ENCODE measurements at regions not wholly inside any gene's neighbourhood (a gene's known extent, or its start where the extent isn't known, plus 50 kb on each side); places are given as distances from the start of the nearest gene placed in this dataset.
A peak's percentile ranks its signal among the peaks of the same experiment; 100 is the strongest.

DNA sequence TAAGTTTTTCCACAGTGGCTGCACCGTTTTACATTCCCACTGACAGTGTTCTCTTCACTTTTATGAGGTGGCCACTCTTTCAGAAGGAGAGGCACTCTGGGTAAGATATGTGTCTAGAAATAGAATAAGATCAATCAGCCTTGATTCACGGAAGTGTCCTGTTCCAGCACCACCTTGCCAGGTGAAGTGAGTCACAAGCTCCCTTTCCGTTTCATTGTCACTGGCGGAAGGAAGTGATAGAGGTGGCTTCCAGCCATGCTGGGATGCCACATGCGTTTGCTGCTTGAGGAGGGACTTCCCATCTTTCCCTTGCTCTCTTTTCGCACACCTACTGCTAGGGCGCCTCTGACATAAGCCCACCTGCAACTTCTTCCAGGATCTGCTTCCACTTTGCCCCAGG lies 217.1 kb downstream of the PIK3R1 start:
- DNase-seq: no peak

- peak; percentile 48 to 59 for DNase-seq
Observed at GRCh38 chr5:68433526-68433922, 218.0 kb downstream of the PIK3R1 start.

DNA sequence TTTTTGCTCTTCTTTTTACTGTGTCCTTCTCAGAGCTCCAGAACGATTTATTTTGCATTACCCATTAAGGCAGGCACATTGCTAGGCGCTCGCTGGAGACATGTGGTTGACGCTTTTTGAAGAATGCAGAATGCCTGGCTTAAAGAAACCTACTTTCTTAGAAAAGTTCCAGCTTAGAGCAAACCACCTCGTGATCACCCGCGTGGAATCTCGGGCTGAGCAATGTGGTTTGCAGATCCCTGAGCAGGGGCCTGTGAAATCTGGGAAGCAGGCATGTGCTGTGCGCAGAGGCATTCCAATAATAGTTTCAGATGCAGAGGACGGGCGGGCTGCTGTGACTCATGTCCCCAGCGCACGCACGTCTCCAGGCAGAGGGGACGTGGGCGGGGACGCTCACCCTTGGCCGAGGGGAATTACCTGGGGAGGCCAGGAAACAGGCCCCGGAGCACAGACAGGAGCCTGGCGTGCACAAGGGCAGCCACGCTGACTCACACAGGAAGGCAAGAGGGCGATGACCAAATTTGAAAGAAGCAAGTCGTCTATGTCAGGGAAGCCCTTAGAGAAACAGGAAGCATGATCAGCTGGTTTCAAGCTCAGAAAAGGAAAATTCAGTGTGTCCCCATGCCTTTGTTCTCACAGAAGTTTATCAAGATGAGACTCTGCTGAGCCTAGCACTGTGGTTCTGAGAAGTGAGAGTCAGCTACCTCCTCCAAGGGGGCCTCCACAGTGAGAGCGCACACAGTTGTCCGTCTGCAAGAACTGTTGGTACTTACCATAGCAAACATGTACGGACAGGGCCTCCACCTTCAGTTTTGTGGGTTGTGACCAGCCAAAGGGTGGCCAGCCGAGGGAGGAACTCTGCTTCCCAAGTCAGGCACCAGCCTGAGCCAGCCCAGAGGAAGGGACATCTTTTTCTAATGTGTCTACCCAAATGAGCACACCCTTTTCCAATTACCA lies 218.6 kb downstream of the PIK3R1 start:
- peak; percentile 94 to 99 for DNase-seq

GRCh38 chr5:68435611-68436010 lies 220.1 kb downstream of the PIK3R1 start:
- DNase-seq: peak; percentile 66 to 80

DNA sequence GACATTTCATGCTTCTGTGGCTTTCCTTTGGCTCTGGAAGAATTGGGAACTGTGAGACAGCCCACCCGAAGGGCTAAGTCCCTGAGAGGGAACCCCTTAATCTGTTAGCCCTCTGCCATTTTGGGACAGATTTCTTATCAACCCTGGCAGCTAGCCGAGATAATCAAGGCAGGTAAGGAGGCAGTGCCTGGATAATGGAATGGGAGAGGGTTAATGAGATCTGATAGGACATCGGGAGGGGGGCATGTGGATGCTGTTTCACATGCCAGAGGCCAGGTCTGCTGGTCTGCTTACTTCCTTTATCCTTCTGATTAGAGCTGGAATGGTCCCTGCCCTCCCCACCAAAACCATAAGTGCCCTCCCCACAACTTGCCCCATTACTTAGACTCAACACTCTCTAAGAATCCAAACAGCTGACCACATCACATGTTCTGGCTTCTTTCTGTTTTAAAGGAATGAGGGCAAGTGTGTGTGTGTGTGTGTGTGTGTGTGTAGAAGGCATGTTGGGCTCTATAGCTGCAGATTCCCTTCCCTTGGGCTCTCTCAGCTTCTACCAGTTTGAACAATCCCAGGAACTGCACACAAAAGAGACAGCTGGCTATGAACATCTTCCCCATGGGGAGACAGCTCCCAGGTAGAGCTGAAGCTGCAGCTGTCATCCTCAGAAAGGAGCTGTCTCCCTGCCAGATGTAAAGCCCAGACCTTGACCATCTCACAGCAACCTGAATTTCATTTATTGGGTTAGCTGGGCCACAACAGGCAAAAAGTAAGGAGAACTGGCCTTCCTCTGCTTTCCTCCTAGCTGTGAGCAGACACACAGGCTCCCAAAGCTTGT lies 221.3 kb downstream of the PIK3R1 start:
- no peak for DNase-seq

GRCh38 chr5:68438876-68439275 lies 223.3 kb downstream of the PIK3R1 start:
- no peak for DNase-seq

- peak; percentile 49 to 56 for DNase-seq
Observed at GRCh38 chr5:68440245-68440644, 224.7 kb downstream of the PIK3R1 start.

GRCh38 chr5:68440651-68441050 lies 225.1 kb downstream of the PIK3R1 start:
- DNase-seq: no peak

GRCh38 chr5:68441309-68442073 lies 225.9 kb downstream of the PIK3R1 start:
- DNase-seq: no peak

GRCh38 chr5:68443091-68443490 lies 227.5 kb downstream of the PIK3R1 start:
- no peak for DNase-seq

DNA sequence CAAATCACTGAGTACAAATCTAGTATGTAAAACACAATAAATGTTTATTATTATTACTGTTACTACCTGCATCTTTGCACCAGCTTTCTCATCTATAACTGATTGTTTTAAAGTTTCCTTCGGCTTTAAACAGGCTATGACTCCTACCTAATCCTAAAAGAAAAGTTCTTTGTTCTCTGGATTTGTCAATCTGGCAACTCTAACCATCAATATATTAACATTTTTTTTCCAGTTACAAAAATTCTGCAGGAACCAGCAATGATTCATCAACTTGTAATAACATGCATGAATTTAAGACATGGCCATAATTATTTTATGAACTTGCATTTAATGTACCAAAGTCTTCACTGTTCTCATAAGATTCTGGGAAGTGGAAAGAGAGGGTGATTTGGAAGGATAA lies 228.5 kb downstream of the PIK3R1 start:
- DNase-seq: no peak

GRCh38 chr5:68444833-68445232 lies 229.3 kb downstream of the PIK3R1 start:
- DNase-seq: no peak

DNA sequence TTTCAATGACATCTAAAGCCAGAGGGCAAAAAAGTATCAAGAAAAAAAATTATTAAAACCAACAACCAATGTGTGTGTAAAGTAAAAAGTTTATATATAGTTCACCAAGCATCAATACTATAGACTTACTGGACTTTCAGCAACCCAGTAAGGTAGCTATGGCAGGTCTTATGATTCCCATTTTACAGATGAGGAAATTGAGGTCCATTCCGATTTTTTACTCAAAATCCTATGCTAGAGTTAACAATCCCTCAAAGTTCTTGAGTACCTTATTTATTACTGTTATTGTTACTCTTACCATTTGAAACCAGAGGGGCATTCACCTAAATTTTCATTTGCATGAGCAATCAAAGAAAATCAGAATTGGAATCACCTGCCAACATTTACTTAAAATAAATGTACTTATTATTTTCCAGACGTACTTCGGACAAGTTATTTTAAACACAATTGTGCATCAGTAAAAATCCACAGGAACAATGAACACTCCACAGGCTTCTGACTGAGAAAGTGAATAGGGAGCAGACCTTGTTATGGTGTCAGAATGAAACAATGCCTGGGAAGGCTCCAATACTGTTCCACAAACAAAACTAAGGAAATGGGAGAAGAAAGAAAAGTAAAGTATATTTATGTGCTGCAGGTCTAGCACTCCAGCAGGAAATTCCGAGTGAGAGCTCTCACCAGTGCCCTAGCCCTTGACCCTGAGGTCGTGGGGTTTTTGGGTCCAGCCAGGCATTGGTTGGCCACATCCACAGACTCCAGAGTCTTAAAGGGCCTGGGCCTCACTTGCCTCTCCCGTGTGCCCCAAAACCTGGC lies 229.9 kb downstream of the PIK3R1 start:
- no peak for DNase-seq

DNA sequence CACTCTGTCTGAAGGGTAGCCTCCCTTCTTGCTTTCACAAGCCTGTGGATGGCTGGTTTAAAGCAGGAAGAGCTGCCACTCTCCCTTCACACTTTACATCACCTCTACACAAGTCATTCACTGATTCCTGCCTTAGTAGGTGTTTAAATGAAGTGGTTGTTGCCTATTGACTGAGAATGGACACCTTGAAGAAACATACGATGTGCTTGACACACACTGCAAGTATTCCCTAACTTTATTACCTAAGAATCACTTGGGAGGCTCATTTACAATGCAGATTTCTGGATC lies 230.5 kb downstream of the PIK3R1 start:
- DNase-seq: no peak

- no peak for DNase-seq
Observed at GRCh38 chr5:68446487-68446894, 230.9 kb downstream of the PIK3R1 start.

DNA sequence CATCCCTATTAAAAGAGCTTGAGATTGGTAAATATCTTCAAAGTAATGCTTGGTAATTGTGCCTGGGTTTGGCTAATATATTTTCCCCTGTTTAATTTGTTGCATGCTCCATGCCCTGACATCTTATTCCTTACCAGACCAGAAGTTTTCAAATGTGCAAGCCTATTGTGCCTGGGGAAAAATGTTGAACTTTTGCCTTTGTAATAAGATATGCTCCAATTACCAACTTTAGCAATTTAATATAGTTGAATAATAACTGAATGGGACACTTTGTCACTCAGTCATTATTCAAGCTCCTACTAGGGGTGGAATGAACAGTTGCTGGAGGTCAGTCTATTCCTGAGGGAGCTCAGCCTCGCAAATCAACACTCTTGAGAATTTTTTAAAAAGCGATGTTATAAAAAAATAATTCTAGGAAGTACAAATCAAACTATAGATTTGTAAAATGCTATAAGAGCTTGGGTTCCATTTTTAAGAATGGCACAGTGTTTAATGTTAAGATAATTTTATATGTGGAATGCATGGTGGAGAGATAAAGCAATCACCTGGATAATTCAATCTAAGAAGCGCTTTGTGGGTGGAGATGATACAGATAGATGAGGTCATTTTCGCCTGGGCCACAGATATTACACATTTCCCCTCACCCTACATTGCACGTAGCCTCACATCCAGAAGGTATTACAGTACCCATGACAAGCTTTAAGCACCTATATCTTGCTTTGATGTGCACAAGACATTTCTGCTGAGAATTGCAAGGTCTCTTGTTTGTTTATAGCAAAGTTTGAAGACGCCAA lies 231.8 kb downstream of the PIK3R1 start:
- no peak for DNase-seq

DNA sequence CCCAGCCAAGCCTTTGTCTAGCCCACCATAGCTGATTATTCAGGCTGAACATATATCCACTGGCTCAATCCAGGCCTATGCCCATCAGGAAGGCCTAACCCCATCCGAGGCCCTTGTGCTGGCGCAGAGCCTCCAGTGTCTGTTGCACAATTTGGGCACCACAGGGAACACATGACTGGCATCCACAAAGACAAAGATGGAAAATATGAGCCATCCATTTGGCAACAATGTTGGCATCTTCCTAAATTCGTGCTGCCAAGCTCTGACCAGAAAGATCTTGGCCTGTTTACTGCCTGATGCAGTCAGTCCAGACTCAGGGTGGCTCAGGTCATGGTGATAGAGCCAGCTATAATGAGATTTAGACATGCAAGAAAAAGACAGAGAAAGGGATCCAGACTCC lies 233.8 kb downstream of the PIK3R1 start:
- DNase-seq: no peak

DNA sequence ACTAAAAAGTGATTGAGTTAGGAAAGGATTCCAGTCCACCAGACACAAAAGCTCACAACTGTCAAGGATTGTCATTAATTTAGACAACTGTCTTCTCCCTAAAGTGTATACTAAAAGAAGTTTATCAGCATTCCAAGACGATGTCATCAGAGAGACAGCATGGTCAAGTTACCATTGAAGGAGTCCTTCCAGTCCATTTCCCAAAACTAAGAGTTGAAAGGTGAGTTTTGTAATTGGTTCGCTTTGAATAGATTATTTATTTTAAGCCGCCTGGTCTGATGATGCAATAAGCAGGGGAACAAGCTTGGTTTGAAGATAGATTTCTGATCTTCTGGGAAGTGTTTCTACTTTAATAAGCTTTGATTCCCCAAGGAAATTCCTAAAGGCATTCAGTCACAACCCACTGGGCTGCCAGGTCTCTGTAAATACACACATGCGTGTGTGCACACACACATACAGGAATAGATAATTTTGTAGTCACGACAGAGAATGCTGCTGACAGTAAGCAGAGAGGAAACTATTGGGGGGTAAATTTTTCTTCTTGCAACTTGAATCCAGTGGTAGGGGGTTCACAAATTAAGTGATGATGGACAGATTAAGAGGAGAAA lies 234.8 kb downstream of the PIK3R1 start:
- no peak for DNase-seq

DNA sequence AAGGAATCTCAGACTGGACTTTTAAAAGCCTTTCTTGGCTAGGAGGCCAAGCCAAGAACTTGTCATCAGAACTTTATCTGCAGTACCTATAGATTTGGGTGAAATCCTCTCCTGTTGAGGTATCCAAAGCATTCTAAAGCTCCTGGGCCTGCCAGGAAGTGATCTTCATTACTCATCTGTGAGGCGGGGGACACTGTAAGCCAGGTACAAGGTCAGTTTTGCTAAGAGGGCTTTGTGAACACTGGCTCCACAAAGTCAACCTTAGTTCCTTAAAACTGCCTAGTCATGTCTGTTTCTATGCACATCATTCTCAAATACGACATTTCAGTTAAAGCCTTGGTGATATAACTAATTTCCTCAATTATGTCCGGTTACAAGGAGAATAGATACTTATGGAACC lies 236.7 kb downstream of the PIK3R1 start:
- no peak for DNase-seq

- DNase-seq: no peak
Observed at GRCh38 chr5:68454172-68454571, 238.6 kb downstream of the PIK3R1 start.

- no peak for DNase-seq
Observed at GRCh38 chr5:68454766-68455165, 239.2 kb downstream of the PIK3R1 start.
